Dermis blood vessel endothelial cell (primary cell): ENCODE measurements at regions not wholly inside any gene's neighbourhood (a gene's known extent, or its start where the extent isn't known, plus 50 kb on each side); places are given as distances from the start of the nearest gene placed in this dataset.
"Not testable (repeated sequence)": the region's sequence is repeated elsewhere in the genome, so short reads cannot be mapped to it uniquely, and the experiment has no call there.

Source experiments
- DNase-seq: peaks from one replicate; pipeline ENCODE4 v3.0.0; 2010

GRCh38 chr3:107112356-107112755 lies 264.9 kb upstream of the CCDC54 start:
- no peak for DNase-seq

DNA sequence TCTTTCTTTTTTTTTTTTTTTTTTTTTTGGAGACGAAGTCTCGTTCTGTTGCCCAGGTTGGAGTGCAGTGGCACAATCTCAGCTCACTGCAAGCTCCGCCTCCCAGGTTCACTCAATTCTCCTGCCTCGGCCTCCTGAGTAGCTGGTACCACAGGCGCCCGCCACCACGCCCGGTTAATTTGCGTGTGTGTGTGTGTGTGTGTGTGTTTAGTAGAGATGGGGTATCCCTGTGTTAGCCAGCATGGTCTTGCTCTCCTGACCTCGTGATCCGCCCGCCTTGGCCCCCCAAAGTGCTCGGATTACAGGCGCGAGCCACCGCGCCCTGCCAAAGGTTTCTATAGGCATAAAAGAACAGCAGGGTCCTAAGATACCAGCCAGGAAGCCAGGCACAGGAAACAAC lies 261.0 kb upstream of the CCDC54 start:
- no peak for DNase-seq

GRCh38 chr3:107117156-107117555 lies 260.1 kb upstream of the CCDC54 start:
- DNase-seq, result no peak

DNA sequence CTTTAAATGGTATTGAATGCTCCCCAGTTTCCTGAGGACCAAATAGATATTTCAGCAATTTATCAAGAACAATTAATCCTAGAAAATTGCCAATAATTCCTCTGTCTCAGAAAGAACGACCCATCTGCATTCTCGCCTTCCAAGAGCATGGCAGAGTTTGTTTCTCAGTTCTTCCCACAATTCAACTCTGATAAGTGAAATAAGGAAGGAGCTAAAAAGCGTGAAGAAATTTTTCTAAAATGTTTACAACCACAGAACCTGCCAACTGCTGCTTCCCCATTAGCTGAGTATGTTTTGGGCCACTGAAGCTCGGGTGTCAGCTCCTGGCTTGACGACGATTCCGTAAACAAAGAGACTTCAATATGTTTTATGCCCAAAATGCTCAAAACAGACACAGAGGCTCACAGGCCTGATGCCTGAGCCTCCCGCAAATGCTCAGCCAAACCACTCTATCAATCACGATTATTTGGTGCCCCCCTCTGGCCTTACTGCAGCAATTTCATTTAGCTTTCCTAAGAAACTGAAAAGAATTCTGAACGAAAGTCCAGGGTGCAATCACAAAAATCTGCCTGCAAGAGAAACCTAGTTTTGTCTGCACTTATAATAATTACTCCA lies 259.2 kb upstream of the CCDC54 start:
- peak; percentile 78 for DNase-seq

GRCh38 chr3:107124885-107125284 lies 252.4 kb upstream of the CCDC54 start:
- no peak for DNase-seq

DNA sequence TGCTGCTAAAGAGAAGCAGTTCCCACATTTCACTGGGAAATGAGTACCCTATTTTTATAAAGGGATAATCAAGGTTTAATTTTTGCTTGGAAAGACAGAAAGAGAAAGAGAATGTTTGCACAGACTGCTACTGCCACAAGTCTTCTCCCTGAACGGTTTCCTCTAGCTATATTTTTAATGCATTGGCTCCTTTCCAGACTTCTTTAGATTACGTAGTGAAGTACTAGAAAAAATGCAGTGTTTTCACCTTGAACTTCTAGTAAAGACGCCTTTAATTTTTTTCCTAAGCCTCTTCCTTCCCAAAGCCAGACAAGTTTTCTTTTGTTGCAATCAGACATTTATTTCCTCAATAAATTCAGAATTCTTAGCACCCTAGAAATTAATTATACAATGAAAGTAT lies 248.3 kb upstream of the CCDC54 start:
- DNase-seq, result no peak

DNA sequence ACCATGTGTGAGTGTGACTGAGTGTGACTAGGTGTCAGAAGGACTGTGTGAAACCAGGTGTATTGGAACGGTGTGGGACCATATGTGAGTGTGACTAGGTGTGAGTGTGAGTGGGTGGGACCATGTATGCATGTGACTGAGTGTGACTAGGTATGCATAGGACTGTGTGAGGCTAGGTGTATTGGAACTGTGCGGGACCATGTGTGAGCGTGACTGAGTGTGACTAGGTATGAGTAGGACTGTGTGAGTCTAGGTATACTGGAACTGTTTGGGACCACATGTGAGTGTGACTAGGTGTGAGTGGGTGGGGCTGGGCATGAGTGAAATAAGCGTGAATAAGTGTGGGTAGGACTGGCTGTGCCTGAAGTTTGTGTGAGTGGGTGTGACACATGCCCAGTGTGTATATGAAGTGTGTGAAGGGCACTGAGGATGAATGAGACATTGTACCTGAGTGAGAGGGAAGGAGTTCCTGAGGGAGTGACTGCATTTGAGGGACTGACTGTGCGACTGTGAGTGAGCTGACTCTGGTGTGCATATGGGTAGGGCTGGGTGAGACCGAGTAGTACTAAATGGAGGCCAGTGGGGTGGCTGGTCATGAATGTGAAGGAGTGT lies 247.0 kb upstream of the CCDC54 start:
- no peak for DNase-seq

DNA sequence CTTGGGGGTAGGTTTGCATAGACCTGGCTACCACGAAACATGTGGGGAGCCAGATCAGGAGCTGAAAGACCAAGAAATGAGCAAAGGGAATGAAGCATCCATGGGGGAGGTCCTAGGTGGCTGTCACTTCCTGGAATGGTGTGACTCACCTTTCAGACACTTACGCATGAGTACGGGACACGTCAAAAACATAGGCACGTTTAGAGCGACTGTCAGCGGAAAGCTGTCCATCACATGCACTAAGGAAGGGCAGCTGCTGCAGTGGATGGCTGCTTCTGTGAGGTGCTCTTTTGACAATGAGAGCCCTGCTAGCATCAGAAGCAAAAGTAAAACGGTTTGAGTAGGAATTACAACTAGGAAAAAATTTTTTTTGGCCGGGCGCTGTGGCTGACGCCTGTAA lies 244.6 kb upstream of the CCDC54 start:
- no peak for DNase-seq

GRCh38 chr3:107133891-107134290 lies 243.3 kb upstream of the CCDC54 start:
- DNase-seq, result no peak

GRCh38 chr3:107142171-107142570 lies 235.1 kb upstream of the CCDC54 start:
- no peak for DNase-seq

DNA sequence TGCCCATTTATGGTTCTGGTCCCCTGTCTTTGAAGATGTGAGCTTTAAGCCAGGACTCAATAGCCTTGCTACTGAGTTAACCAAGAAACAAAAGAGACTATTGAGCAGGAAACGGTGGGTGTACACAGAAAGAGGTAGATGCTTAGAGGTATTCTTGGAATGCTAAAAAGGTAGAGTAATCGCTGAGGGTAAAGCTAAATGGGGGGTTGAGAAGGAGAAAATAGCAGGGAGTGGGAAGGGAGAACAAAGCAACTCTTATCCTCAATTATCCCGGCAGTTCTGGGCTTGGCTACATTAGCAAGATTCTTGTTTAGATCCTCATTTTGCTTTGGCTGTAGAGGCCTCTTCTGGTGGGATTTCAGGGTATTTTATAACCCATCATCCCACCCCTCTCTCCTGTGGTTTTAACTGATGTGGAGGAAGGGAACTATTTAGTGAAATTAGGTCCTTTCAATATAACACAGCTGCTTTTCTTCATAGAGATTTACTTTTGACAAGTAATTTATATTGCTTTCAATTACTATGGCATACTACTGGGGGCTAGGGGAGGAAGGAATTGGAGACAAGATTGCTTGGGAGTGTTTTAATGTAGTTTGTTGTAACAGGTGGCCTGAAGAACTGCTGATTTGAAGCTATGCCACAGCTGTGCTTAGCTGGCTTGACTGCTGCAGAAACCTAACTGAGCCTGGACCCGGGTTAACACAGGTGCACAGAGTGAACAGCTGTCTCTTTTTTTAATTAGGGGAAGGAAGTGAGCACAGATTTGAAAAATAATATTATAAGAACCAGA lies 234.3 kb upstream of the CCDC54 start:
- no peak for DNase-seq

DNA sequence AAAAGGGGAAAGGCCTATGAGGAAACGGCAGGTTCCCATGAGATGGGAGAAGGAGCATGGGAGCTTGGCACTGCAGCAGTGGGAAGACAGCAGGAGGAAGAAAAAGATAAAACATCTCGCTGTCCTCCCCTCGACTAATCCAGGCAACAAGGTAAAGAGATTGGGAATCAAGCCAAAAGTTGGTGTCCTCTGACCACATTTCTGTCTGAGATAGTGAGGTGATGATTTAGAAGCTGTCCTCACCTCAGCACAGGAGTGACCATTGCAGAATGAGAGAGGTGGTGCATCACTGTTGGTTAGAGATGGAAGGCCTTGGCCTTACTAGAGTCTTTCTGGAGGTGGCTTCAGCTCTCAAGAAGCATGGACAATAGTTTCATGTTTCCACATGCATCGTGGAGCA lies 226.6 kb upstream of the CCDC54 start:
- no peak for DNase-seq

DNA sequence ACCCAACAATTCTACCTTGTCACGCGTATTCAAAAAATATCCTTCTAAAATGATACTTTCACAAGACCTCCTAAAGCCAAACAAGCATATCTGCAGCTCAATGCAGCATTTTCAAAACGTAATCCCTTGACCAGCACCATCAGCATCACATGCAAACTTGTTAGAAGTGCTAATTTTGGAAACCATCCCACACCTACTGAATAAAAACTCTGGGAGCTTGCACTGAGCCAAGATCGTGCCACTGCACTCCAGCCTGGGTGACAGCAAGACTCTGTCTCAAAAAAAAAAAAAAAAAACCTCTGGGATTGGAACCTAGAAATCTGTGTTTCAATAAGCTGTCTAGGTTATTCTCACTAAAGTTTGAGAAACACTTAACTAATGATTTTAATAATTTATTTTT lies 223.3 kb upstream of the CCDC54 start:
- DNase-seq, result no peak

GRCh38 chr3:107172411-107172810 lies 204.8 kb upstream of the CCDC54 start:
- DNase-seq, result no peak

GRCh38 chr3:107184375-107184774 lies 192.9 kb upstream of the CCDC54 start:
- no peak for DNase-seq

GRCh38 chr3:107188262-107188661 lies 189.0 kb upstream of the CCDC54 start:
- no peak for DNase-seq

DNA sequence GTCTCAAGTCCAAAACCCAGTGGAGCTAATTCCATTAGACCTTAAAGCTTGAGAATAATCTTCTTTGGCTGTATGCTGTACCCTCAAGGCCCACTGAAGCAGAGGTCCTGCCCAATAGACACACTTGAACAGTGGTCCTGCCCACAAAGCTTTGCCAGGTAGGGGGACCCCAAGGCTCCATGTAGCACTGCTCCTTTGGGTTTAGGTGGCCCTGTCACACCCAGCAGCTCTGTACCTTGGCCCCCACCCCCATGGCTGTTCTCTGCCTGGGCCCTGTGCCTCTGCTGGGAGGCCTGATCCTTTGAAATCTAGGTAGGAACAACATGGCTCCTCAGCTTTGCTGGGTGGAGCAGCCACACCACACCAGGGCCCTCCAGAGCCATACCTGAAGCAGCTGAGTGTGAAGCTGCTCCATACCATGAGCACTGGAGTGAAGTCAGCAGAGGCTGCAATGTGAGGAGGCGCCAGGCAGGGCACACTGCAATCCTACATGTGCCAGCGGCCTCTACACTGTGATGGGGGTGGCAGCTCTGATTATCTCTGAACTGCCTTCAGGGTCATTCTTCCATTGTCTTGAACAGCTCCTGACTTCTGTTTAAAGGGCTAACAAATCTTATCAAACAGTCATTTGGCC lies 188.0 kb upstream of the CCDC54 start:
- no peak for DNase-seq

DNA sequence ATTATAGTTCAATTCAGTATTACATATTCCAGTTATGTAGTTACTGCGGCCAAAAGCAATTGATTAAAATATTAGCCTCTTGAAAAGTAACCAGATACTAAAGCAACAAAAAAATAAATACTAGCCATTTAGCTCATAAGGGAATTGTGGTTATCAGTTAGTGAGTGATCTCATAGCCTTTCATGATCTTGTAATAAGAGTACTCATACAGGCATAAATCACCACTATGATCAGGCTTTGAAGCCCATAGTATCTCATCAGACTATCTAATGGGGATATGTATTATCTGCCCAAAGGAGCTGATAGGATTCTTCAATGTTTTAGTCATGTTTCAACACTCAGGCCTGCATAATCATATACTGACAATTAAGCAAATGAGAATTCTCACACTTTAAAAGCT lies 184.1 kb upstream of the CCDC54 start:
- no peak for DNase-seq

- DNase-seq, result no peak
Observed at GRCh38 chr3:107198581-107199181, 178.6 kb upstream of the CCDC54 start.

DNA sequence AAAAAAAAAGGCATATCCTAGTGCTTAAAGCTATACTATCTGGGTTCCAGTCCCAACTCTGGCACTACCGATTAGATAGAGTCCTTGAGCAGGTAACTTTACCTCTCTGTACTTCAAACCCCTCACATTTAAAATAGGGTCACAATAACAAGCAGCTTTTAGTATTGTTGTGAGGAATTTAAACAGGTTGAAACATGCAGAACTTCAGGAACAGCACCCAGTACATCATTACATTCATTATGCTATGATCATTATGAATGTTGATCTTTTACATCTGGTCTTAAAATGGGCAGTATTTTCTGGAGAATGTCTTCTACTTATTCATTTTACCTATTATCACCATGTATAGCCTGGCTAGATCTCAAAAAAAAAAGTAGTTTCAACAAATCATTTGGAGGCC lies 176.1 kb upstream of the CCDC54 start:
- DNase-seq, result no peak

GRCh38 chr3:107202885-107203284 lies 174.4 kb upstream of the CCDC54 start:
- DNase-seq, result not testable (repeated sequence)

DNA sequence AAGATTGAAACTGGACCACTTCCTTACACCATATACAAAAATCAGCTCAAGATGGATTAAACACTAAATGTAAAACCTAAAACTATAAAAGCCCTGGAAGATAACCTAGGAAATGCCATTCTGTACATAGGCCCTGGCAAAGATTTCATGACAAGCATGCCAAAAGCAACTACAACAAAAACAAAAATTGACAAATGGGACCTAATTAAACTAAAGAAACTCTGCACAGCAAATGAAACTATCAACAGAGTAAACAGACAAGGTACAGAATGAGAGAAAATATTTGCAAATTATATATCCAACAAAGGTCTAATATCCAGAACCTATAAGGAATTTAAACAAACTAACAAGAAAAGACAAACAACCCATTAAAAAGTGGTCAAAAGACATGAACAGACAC lies 173.1 kb upstream of the CCDC54 start:
- DNase-seq, result no peak

- no peak for DNase-seq
Observed at GRCh38 chr3:107205358-107205757, 171.9 kb upstream of the CCDC54 start.
